ENCODE measurements at regions not wholly inside any gene's neighbourhood (a gene's known extent, or its start where the extent isn't known, plus 50 kb on each side); places are given as distances from the start of the nearest gene placed in this dataset.
"Not testable (repeated sequence)": the region's sequence is repeated elsewhere in the genome, so short reads cannot be mapped to it uniquely, and the experiment has no call there.

- no peak for DNase-seq
Observed at GRCh38 chr2:210730672-210731071, 174.3 kb downstream of the CPS1 start.

- not testable (repeated sequence) for DNase-seq
Observed at GRCh38 chr2:210746826-210747225, 190.4 kb downstream of the CPS1 start.

GRCh38 chr2:210752532-210752931 lies 196.1 kb downstream of the CPS1 start:
- no peak for DNase-seq

GRCh38 chr2:210753386-210753785 lies 197.0 kb downstream of the CPS1 start:
- DNase-seq, result no peak

GRCh38 chr2:210756855-210757254 lies 200.5 kb downstream of the CPS1 start:
- DNase-seq, result no peak

GRCh38 chr2:210762604-210763588 lies 206.5 kb downstream of the CPS1 start:
- DNase-seq, result no peak

GRCh38 chr2:210768329-210768910 lies 212.0 kb downstream of the CPS1 start:
- no peak for DNase-seq

- DNase-seq, result no peak
Observed at GRCh38 chr2:210776756-210777155, 220.4 kb downstream of the CPS1 start.

GRCh38 chr2:210782222-210782621 lies 225.8 kb downstream of the CPS1 start:
- DNase-seq, result no peak

- not testable (repeated sequence) for DNase-seq
Observed at GRCh38 chr2:210787831-210788230, 231.4 kb downstream of the CPS1 start.

- no peak for DNase-seq
Observed at GRCh38 chr2:210792000-210792399, 235.6 kb downstream of the CPS1 start.

GRCh38 chr2:210795506-210795905 lies 239.1 kb downstream of the CPS1 start:
- no peak for DNase-seq

GRCh38 chr2:210798180-210798579 lies 241.8 kb downstream of the CPS1 start:
- DNase-seq, result no peak

- no peak for DNase-seq
Observed at GRCh38 chr2:210814251-210815025, 258.0 kb downstream of the CPS1 start.

GRCh38 chr2:210816769-210817168 lies 260.4 kb downstream of the CPS1 start:
- no peak for DNase-seq

GRCh38 chr2:210818473-210818872 lies 262.1 kb downstream of the CPS1 start:
- DNase-seq, result no peak

- no peak for DNase-seq
Observed at GRCh38 chr2:210833403-210833802, 277.0 kb downstream of the CPS1 start.

GRCh38 chr2:210839034-210839433 lies 282.6 kb downstream of the CPS1 start:
- no peak for DNase-seq

- no peak for DNase-seq
Observed at GRCh38 chr2:210839450-210839849, 283.1 kb downstream of the CPS1 start.

GRCh38 chr2:210842896-210843295 lies 286.5 kb downstream of the CPS1 start:
- DNase-seq, result no peak

- DNase-seq, result no peak
Observed at GRCh38 chr2:210844016-210844415, 287.6 kb downstream of the CPS1 start.

GRCh38 chr2:210859314-210859713 lies 302.9 kb downstream of the CPS1 start:
- no peak for DNase-seq

GRCh38 chr2:210860276-210860675 lies 303.9 kb downstream of the CPS1 start:
- no peak for DNase-seq

All from activated CD4-positive, alpha-beta T cell treated with anti-CD3 and anti-CD28 coated beads for 48 hours (primary cell).